8988T (cell line): ENCODE measurements at regions not wholly inside any gene's neighbourhood (a gene's known extent, or its start where the extent isn't known, plus 50 kb on each side); places are given as distances from the start of the nearest gene placed in this dataset.

ENCODE experiments used
- DNase-seq: peaks from one replicate; pipeline ENCODE4 v3.0.0; 2011

GRCh38 chr16:52872731-52873130 lies 180.0 kb downstream of the CHD9NB start:
- DNase-seq: no peak

- DNase-seq: no peak
Observed at GRCh38 chr16:52871481-52871880, 181.2 kb downstream of the CHD9NB start.

GRCh38 chr16:52869243-52869642 lies 183.5 kb downstream of the CHD9NB start:
- DNase-seq: no peak

- no peak for DNase-seq
Observed at GRCh38 chr16:52863000-52863399, 189.7 kb downstream of the CHD9NB start.

- no peak for DNase-seq
Observed at GRCh38 chr16:52861614-52862022, 191.1 kb downstream of the CHD9NB start.

- no peak for DNase-seq
Observed at GRCh38 chr16:52855463-52855862, 197.2 kb downstream of the CHD9NB start.

GRCh38 chr16:52852978-52853377 lies 199.7 kb downstream of the CHD9NB start:
- no peak for DNase-seq

- DNase-seq: no peak
Observed at GRCh38 chr16:52851211-52851740, 201.4 kb downstream of the CHD9NB start.

GRCh38 chr16:52843381-52843780 lies 209.3 kb downstream of the CHD9NB start:
- DNase-seq: no peak

GRCh38 chr16:52837251-52837650 lies 215.4 kb downstream of the CHD9NB start:
- DNase-seq: no peak

- DNase-seq: no peak
Observed at GRCh38 chr16:52834736-52835465, 217.8 kb downstream of the CHD9NB start.

GRCh38 chr16:52832771-52833170 lies 219.9 kb downstream of the CHD9NB start:
- DNase-seq: no peak

- no peak for DNase-seq
Observed at GRCh38 chr16:52827456-52827855, 225.2 kb downstream of the CHD9NB start.

- DNase-seq: no peak
Observed at GRCh38 chr16:52825892-52826291, 226.8 kb downstream of the CHD9NB start.

- DNase-seq: no peak
Observed at GRCh38 chr16:52819808-52820207, 232.9 kb downstream of the CHD9NB start.

GRCh38 chr16:52819405-52819804 lies 233.3 kb downstream of the CHD9NB start:
- no peak for DNase-seq

- DNase-seq: no peak
Observed at GRCh38 chr16:52817696-52818095, 235.0 kb downstream of the CHD9NB start.

- no peak for DNase-seq
Observed at GRCh38 chr16:52816993-52817392, 235.7 kb downstream of the CHD9NB start.

- no peak for DNase-seq
Observed at GRCh38 chr16:52812678-52813556, 239.8 kb downstream of the CHD9NB start.

- no peak for DNase-seq
Observed at GRCh38 chr16:52805559-52806168, 247.0 kb downstream of the CHD9NB start.

GRCh38 chr16:52800432-52800831 lies 252.3 kb downstream of the CHD9NB start:
- no peak for DNase-seq

GRCh38 chr16:52799149-52799548 lies 252.2 kb upstream of the TOX3 start:
- DNase-seq: no peak

GRCh38 chr16:52787709-52788108 lies 240.8 kb upstream of the TOX3 start:
- DNase-seq: no peak

GRCh38 chr16:52786091-52786490 lies 239.1 kb upstream of the TOX3 start:
- DNase-seq: no peak
